Stimulated activated CD4-positive, alpha-beta T cell treated with anti-CD3 and anti-CD28 coated beads, Interleukin-12 subunit alpha, Interleukin-12 subunit beta, amount 100 ng/mL, for 48 hours (primary cell): ENCODE measurements at regions not wholly inside any gene's neighbourhood (a gene's known extent, or its start where the extent isn't known, plus 50 kb on each side); places are given as distances from the start of the nearest gene placed in this dataset.

ENCODE experiments used
- DNase-seq, 3 donors: peaks; one replicate each; pipeline ENCODE4 v3.0.0-alpha.2; 2020; ENCODE audit warnings: low read depth in 2 of 3, low spot score in 1 of 3

- DNase-seq = no peak
Observed at GRCh38 chr22:47805394-47805935, 1043.0 kb downstream of the TBC1D22A start.

DNA sequence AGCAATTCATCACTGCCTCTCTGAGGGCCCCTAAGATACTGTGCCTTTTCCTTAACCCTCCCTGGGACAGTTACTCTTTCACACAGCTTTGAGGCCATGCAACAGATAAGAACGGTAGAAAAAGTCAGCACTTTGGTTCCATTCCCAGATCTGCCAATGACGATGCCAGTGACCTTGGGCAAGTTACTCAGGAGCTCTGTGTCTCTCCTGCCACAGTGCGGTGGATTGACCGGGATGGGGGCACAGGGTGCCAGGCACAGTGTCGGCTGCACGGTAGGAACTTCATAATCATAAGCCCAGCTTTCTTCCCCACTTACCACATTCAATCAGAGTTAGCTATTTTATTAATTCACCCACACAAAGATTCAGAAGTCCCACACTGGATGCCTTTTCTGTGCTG is 1041.8 kb downstream of the TBC1D22A start:
- DNase-seq = no peak

DNA sequence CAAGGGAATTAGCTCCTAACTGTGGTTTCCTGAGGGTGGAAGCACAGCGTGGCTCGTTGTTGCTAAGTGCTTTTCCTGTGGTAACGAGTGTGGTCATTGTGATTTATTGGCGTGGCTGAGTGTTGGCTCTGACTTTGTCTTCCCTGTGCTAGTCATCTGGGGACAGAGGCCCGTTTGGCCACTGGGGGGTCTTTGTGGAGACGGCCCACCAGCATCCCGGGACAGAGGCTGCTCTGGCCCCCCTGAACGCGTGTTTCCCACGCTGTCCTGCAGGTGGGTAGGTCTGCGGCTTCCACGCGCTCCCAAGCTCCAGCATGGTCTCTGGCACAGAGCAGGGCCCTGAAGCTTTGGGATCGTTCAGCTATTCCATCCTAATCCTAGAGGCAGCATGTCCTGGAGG is 1040.0 kb downstream of the TBC1D22A start:
- no peak for DNase-seq

GRCh38 chr22:47801541-47802245 is 1039.2 kb downstream of the TBC1D22A start:
- DNase-seq = no peak

DNA sequence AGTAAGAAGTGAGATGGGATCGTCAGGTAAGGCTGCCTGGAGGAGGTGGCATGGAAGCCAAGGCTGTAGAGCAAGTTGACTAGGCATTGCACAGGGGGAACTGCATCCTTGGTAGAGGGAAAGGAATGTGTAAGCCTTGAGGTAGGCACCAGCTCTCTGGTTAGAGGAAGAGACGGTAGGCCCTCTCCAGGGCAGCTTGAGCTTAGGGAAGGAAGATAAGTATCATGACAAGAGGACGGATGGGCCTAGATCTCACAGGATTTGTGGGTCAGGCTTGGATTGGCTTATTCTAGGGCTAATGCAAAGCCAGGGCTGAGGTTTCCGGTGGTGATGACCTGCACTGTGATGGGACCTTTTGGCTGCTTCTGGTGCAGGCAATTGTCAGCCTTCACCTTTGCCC is 1035.8 kb downstream of the TBC1D22A start:
- no peak for DNase-seq

GRCh38 chr22:47797342-47797945 is 1035.0 kb downstream of the TBC1D22A start:
- no peak for DNase-seq

GRCh38 chr22:47796128-47796908 is 1033.9 kb downstream of the TBC1D22A start:
- no peak for DNase-seq

DNA sequence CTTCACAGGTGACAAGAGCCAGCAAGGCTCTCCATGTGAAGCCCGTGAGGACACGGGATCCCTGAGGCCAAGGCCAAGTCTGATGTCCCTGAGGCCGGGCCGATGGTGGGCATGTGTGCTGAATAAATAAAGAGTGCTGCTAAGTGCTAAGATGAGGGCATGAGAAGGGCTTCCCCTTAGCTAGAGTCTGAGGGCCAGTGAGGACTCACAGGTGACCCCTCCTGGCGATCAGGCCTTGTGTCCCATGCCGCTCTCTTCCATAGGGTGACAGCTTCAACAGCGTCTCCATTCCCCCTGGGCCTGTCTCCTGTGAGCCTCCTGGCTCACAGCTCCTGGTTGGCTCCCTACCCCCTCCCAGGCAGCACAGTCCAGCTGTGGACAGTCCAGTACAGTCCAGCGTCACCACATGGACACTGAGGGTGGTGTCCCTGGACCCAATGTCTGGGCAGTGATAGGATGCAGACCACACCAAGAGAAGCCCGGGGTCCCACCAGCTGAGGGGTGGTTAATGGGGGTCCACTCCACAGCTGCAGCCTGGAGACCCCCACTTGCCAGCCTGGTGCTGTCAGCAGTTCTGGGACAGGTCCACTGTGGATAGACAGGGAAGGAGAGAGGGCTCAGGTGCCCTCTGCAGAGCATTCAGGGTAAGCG is 1033.2 kb downstream of the TBC1D22A start:
- DNase-seq = no peak

- no peak for DNase-seq
Observed at GRCh38 chr22:47794851-47795250, 1032.4 kb downstream of the TBC1D22A start.

- DNase-seq = no peak
Observed at GRCh38 chr22:47793304-47794101, 1031.1 kb downstream of the TBC1D22A start.

- DNase-seq = no peak
Observed at GRCh38 chr22:47789171-47789570, 1026.7 kb downstream of the TBC1D22A start.

- DNase-seq = no peak
Observed at GRCh38 chr22:47788461-47788860, 1026.0 kb downstream of the TBC1D22A start.

- DNase-seq = no peak
Observed at GRCh38 chr22:47787501-47788227, 1025.2 kb downstream of the TBC1D22A start.

DNA sequence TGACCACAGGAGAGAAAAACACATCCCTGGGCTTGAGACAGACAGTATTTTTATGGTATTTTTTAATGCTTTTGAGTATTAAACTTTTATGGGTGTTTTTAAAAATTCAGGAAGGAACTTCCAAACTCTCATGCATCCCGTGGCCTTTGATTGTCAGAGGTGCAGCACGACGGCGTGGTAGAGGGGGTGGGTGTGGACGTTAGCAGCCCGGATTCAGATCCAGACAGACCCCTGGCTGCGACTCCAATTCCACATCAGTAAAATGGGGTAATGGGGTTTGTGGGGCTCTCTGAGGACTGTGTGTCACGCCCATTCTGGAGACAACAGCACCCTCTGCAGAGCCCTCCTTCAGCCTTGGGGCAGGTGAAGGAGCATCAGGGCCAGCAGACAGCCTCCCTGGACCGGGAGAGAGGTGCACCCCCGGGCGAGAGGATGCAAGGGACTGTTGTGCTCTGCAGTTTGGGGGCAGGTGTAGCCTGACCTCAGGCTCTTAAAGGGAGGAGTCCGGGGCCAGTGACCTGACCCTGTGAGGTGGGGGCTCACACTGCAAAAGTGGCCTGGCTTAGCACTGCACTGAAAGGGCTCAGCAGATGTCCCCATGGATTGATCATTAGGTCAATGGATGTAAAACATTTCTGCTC is 1024.3 kb downstream of the TBC1D22A start:
- no peak for DNase-seq

DNA sequence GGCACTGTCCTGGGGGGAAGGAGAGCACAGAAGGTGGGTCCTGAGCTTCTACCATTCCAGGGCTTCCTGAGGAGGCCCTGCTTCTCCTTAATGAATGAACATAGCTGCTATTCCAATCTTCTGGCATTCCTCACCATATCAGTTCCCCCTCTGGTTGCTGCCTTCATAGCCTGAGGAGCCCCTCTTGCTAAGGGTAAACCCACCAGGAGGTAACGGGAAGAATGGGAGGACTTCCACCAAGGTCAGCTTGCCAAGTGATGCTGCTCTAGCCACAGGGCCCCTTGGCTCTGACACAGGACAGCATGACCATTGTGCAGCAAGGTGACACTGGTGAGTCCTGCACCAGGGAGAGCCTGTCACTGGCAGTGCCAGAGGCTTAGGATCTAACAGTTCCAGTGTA is 1022.5 kb downstream of the TBC1D22A start:
- no peak for DNase-seq

GRCh38 chr22:47784367-47784983 is 1022.0 kb downstream of the TBC1D22A start:
- DNase-seq = no peak

DNA sequence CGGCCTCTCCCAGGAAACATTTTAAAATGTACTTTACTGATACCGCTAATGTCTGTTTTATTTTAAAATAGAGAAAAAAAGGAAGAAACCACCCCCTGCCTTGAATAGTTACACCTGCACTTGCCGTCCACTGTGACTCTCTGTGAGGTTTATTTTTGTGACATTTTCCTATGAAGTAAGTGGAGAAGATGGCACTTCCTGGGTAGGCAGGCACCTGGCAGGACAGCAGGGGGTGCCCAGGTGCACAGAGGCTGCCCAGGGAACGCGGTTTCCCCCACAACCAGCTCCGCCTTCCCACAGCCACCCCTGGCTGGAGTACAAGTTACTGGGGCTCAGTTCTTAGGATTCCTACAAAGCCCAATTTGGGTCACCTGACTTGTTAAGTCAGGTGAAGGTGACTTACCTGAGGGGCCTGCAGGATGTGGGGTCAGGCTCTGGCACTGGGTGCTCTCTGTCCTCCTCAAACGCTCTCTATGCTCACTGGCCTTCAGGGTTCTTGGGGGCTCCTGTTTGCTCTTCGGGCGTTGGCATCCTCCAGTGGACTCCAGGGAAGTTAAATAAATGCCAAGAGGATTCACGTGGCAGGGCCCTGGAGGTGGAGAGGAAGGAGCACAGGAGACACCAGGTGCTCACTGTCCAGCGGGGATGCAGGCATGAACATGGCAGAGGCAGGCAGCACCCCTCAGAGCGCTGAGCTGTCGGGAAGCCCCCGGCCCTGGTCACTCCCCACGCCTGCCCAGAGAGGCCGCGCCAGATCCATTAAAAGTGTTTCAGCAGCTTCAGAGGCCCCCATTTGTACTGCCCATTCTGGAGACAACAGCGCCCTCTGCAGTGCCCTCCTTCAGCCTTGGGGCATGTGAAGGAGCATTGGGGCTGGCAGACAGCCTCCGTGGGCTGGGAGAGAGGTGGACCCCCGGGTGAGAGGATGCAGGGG is 1021.2 kb downstream of the TBC1D22A start:
- DNase-seq = no peak
